SK-MEL-5 (cell line): ENCODE measurements at regions not wholly inside any gene's neighbourhood (a gene's known extent, or its start where the extent isn't known, plus 50 kb on each side); places are given as distances from the start of the nearest gene placed in this dataset.
A peak's percentile ranks its signal among the peaks of the same experiment; 100 is the strongest.
"Not testable (repeated sequence)": the region's sequence is repeated elsewhere in the genome, so short reads cannot be mapped to it uniquely, and the experiment has no call there.

Experiments used
- DNase-seq: peaks from one replicate; pipeline ENCODE4 v3.0.0-alpha.2; 2016; ENCODE audit warnings: low read depth, low spot score
- in situ Hi-C: cut with HindIII; loops from 2 replicates; pipeline ENCODE4 v1.10.0; 2016; ENCODE audit warnings: low sequenced_read_pairs, high pct_unique_total_duplicates, low pct_unique_long_range_greater_than_20kb

DNA sequence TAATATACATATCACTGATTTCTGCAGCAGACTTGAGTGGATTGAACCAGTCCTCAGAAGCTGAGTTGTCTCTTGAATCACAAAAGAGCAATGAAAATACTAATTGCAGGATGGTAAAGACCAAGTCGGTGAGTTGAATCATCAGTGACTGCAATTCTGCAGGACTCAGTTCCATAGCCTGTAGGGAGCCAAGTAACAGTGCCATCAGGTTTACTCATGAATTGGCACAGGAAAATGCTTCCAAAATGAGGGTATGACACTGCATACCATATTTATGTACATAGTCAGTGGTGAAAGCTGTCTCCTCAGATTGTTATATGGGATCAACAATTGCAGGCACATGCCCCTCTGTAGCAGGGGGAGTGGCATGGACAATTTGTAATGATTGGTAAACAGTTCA is 192.8 kb downstream of the CCNG2 start:
- in situ Hi-C loops: no loop called here
- DNase-seq: no peak

DNA sequence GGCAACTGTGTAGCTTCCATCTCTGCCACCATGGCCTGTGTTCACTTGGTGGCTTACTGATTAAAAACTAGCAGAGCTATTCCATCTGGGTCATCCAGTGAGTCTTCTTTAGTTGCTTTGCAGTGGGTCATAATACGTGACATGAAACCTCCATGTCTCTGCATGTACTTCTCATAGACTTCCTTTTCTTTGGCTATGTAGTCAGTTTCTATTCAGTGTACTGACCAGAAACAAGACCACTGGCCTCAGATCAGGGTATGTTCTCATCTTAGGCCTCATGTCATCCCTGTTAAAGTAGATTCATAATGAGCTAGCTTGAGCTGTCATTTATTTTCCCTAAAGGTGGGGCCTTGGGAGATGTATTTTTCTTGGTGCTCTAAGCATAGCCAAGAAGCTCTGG is 195.2 kb downstream of the CCNG2 start:
- DNase-seq: no peak
- in situ Hi-C loops: no loop called here

DNA sequence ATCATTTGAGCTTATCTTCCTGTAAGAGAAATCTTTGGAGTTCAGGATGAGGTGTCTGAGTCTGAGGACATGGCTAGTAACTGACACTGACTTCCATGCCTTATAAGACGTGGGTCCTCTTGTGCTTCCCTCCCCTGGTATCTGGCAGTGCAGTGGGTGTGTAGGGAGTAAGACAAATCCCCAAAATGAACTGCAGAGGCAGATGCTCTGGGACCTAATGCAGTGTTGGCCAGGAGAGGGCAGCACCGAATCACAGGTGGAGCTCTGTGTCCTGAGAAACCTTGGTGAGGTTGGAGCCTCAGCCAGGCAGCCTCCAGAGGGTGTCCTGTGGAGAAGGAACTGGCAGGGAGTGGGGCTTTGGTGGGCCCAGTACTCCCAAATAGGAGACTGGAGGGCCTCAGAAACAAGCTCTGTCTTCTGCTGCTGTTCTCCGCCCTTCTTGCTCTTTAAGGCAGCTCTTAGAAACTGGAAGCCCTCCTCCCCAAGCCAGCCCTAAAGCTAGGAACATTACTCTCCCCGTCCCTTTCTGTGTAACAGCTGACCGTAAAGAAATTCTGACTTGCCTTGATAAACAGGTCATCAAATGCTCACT is 196.8 kb downstream of the CCNG2 start:
- in situ Hi-C loops, DNase-seq: not testable (repeated sequence)

DNA sequence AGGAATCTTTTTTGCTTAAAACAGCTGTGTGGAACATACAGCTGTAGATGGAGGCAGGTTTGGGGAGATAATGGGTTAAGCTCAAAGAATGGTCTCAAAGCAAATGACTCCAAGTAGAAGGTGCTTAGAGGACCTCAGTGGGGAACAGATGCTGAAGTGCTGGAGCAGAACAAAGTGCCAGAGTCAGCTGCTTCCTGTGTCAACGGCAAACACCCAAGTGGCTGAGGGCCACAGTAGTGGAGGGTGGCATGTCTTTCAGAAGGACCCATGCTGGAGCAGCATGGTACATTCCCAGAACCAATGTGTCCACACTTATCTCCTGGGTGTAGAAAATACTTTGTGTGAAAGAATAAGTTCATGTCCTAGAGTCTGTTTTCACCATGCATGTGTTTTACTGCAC is 197.5 kb downstream of the CCNG2 start:
- in situ Hi-C loops: no loop called here
- DNase-seq: no peak

DNA sequence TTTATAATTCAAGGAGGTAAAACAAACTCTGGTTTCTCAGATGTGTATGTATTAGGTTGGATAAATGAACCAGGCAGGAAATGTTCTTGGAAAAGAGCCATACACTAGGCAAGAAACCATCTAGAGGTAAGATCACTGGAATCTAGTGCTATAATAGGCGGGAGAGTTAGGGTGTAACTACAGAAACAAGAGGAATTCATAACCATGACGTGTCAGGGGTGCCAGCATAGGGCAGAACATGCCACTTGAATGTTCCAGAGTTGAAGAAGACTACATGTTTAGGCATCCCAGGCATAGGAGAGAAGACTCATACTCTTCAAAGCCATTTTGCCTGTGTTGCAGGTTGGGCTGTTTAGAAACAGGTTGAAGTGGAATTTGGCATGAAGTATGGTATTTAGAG is 198.7 kb downstream of the CCNG2 start:
- in situ Hi-C loops: no loop called here

DNA sequence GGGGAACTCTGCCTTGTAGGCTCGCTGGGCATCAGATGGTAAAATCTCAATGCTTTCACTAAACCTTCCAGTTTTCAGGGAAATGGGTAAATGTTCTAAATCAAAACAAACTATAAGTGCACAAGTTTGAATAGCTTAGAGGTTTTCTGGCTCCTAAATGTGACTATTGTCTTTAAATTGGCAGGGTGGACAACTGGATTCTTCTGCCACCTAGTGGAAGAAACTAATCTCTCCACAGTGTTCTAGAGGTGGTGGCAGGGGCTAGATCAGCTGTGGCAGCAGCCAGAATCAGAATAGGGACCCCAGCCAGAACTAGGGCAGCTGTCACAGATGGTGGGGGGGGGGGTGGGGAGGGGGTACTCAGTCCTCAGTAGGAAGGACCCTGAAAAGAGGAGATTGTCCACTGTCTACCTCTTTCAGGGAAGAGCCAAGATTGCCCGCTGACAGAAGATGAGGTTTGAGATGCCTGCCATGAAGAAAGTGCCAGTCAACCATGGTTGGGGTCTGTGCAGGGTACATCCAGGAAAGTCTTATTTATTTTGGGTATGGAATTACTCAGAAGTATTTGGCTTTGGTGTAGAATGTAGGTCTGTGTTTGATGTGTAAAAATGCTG is 201.4 kb downstream of the CCNG2 start:
- in situ Hi-C loops: no loop called here
- DNase-seq: peak; percentile 56

More for the DNA sequence above, 198.7 kb downstream of the CCNG2 start:
- no peak for DNase-seq

DNA sequence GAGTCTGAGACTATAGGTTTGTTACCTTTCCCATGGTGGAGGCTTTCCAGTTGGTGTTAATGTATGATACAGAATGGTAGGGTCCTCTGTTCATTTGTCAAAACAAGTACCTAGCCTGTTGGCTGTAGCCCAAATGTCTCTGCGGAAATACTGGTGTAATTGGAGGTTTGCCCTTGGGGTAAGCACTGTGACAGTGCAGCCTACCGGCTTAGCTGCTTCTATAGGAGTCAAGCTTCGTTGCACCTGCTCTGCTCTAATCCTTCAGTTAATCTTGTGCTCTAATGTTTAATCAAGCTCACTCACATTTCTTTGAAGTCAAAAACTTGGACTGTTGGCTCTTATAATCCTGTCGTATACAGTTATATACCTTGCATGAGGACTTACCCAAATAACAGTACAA is 203.4 kb downstream of the CCNG2 start:
- in situ Hi-C loops: no loop called here

DNA sequence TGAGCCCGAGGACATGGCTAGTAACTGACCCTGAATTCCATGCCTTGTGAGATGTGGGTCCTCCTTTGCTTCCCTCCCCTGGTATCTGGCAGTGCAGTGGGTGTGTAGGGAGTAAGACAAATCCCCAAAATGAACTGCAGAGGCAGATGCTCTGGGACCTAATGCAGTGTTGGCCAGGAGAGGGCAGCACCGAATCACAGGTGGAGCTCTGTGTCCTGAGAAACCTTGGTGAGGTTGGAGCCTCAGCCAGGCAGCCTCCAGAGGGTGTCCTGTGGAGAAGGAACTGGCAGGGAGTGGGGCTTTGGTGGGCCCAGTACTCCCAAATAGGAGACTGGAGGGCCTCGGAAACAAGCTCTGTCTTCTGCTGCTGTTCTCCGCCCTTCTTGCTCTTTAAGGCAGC is 209.9 kb downstream of the CCNG2 start:
- DNase-seq, in situ Hi-C loops: not testable (repeated sequence)

More for the DNA sequence above, 203.4 kb downstream of the CCNG2 start:
- DNase-seq: no peak

DNA sequence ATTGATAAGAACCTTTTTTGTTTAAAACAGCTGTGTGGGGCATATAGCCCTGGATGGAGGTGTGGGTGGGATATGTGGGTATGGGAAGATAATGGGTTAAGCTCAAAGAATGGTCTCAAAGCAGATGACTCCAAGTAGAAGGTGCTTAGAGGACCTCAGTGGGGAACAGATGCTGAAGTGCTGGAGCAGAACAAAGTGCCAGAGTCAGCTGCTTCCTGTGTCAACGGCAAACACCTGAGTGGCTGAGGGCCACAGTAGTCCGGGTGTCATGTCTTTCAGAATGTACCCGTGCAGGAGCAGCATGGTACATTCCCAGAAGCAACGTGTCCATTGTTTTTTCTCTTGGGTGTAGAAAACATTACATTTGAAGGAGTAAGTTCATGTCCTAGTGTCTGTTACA is 210.6 kb downstream of the CCNG2 start:
- DNase-seq: no peak
- in situ Hi-C loops: no loop called here

DNA sequence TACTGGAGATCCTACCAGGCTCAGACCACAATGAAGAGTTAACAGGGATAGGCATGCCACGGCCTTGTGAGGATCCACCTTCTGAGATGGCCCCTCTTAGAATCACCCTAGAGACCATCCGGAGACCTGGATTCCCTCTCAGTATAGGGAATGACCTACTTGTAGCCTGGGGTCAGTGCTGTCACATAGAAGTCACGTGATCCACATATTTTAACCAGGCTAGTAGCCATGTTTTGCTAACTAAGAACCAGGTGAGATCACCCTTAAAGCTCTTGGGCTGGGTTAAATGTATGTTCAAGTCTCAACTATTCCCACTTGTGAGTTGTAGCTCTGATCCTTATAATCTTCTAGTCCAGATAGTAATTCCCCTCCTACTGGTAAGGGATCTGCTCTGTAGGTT is 215.4 kb downstream of the CCNG2 start:
- DNase-seq: no peak
- in situ Hi-C loops: no loop called here

DNA sequence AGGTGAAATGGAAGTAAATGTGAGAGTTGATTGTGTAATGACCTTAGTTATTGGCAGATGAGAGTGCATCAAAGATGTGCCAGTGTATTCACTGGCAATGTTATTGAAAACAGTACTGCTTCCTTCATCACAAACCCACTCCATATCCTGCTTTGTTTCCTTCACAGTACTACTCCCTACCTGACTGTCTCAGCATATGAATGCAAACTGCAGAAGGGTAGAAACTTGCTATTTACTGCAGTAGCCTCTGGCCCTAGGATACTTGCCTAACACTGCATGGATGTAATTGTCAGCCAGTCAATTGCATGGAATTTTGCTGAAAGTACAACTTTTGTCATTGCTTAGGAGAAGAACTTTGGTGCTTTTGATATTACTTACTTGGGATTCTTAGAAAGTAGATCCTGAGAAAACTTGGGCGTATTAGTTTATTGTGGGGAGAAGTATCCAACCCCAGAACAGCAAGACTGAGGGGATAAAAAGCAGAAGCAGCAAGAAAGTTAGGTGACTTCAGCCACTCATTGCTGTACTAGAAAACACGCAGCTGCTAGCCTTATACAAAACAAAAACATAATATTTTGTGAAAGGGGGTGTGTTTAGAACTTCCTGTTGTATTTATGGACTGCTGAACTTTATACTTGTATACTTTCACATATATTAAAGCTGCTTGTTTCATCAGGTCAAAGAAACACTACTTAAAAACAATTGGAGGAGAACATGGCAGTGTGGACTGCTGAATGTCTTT is 219.0 kb downstream of the CCNG2 start:
- in situ Hi-C loops: no loop called here
- DNase-seq: no peak

DNA sequence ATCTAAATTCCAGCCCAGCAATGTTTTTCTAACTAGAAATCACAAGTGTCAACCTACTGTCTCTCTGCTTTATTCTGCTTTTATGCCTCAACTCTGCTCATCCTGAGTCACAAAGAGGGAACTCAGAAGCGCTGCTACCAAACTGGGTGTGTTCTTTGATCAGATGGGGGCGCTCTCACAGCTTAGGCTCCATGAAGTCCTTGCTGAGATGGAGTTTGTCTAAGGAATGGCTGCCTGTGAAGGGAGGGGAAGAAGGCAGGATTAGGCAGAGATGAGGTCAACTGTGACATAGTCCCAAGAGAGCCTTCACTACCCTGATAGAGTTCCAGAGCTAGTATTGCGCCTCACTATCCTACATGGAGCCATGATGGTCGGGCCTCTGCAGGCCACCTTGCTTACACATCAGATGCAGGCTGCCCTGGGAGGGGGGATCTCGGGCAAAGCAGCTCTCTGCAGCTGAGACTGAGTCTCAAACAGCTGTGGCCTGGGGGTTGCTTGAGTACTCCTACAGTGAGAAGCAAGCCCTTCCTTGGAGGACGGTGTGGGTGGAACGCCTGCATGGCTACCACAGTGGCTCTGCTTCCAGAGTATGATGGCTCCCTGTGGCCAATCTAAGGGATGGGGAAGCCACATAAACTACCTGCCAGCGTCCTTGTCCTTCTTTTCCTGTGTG is 219.9 kb downstream of the CCNG2 start:
- peak; percentile 2 for DNase-seq
- in situ Hi-C loops: no loop called here

DNA sequence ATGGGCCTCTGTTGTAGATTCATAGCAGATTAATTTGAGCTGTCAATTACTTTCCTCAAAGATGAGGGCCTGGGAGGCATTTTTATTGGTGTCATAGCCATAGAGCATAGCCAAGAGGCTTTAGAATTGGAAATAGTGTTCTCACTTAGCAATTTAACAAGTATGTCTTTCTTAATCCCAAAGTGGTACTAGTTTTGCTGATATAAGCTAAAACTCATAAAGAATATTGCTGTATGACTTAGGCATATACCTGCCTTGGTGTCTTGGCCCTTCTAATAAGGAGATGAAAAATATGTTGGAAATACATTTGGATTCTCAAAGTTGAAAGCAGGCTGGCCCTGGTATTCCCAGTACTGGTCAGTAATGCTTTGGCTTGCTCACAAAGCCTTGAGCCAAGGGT is 221.5 kb upstream of the CXCL13 start:
- in situ Hi-C loops: no loop called here
- DNase-seq: no peak

DNA sequence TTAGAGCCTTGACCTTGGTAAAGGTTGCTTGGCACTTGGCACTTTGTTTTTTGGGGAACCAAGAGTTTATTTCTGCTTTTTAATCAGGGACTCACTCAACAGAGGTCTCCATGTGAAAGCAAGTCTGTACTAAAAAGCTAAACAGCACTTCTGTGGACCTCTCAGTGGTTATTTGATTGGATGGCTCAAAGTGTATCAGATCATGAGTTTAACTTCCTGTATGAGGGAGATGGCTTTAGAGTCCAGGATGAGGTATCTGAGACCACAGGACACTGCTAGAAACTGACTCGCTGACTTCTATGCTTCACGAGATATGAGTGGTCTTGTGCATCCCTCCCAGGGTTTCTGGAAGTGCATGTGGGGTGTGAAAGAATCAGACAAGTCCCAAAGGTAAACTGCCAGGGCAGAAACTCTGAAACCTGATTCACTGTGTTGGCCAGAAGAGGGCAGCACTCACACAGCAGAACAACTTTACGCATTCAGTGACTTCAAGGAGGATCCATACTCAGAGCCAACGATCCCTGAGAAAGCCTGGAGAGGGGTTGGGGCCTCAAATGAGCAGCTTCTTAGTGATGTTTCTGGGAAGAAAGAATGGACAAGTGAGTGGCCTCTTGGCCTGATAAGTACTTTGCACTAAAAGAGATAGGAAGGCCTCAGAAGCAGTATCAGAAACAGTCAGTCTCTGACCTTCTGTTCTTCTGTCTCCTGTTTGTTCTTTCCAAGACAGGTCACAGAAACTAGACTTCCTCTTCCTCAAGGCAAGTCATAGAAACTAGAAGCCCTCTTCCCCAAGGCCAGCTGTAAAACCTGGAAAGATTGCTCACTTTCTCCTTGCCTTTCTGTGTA is 220.3 kb upstream of the CXCL13 start:
- peak; percentile 79 for DNase-seq
- in situ Hi-C loops: no loop called here

DNA sequence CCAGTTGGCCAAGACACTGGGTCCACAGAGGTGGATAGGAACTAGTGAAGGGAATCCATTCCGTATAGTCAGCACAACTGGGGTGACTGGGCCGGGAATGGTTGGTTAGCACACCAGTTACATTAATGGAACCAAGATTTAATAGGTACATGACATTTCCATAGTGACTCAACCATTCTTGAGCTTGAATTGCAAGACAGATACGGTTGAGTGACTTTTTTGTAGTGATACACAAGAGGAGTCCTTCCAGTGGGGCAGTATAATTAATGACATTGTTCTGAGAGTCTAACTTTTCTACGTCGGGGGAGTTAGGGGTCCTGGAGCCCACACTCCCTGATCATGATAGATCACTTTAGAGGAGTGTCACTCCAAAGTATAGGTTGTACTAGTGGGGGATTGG is 211.6 kb upstream of the CXCL13 start:
- in situ Hi-C loops: no loop called here
- DNase-seq: no peak

DNA sequence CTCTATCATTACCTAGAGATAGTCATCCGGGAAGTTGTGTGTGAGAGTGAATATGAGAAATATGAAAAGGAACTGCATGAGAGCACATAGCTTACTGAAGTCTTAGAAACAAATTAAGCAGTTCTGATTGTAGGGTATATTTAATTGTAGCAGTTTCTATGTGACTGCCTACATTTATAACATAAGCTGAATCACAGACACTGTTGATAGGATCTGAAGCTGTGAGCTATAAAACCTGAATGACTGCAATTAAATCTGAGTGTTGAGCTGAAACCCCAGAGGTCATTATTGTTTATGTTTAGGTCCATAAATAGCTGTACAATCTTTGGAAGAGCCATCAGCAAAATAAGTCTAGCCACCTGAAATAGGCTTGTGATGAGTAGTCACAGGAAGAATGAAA is 210.1 kb upstream of the CXCL13 start:
- in situ Hi-C loops: no loop called here
- no peak for DNase-seq

DNA sequence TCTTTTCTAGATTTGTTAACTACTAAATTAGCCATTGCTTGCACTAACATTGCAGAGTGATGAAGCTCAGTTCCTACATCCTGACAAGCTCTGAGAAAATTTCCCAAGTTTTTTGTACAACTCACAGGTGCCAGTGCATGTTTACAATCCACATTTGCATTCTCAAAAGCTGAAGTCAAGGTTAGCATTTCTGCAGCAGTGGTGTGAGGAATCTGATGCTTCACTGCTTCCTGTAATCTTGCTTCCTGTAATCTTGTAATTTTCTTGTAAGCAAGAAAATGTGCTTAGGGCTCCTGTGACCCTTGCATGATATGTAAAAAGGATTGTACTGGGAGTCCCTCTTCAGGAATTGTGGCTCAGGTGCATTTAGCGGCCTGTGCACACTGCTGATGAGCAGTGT is 207.4 kb upstream of the CXCL13 start:
- in situ Hi-C loops: no loop called here
- DNase-seq: no peak

DNA sequence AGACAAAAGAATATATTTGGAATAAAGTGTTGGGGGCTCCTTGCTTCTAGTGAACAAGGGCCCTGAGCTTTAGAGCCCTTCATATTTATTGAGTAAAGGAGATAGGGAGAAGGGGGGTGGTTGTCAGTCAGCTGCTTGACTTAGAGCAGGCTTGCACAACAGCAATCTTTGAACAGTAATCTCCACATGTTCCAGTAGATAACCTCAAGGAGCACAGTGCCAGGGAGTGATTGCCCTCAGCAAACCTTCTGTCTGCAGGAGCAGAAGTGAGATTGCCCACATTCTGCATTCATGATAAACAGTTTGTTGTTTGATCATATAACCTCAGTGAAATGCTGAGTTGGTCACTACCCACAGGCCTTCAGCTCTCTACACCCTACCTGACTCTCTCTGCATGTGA is 205.8 kb upstream of the CXCL13 start:
- in situ Hi-C loops: no loop called here

More for the DNA sequence above, 205.8 kb upstream of the CXCL13 start:
- no peak for DNase-seq
